ENCODE measurements at regions not wholly inside any gene's neighbourhood (a gene's known extent, or its start where the extent isn't known, plus 50 kb on each side); places are given as distances from the start of the nearest gene placed in this dataset.
"Not testable (repeated sequence)": the region's sequence is repeated elsewhere in the genome, so short reads cannot be mapped to it uniquely, and the experiment has no call there.

DNA sequence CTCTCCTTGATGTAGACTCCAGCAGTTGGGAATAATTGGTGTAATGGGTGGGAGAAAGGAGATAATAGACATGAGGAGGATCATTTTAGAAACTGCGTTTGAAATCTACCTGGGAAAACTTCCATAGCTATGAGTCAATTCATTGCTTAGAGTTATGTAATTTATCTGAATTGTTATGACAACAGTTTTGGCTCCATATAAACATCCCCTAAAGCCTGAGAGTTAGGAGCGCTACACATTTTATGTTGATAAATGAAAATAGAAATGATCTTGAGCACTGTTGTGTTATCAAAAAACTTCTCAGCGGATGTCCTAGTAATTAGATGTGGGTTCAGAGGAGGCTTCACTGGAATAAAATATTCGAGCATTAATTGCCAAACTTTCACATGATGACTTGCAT lies 573.4 kb downstream of the TSN start:
- ATAC-seq (no peak), DNase-seq (no peak)

DNA sequence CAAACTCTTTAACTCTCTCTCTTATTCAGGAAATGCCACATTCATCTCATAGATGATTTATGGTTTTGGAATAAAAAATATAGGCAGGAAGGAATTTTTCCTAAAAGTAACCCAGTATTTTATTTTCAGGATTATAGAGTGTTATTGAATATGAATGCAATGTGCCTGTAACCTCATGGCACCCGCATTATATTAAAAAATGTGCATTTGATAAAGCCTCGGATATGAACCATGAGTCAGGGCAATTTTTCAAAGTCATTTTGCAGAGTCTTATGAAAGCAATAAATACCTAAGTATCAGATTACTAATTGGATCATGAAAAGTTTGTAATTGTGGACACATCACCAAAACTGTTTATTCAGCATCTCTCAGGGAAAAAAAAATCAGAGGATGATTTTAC lies 573.8 kb downstream of the TSN start:
- DNase-seq = no peak
- ATAC-seq = no peak

DNA sequence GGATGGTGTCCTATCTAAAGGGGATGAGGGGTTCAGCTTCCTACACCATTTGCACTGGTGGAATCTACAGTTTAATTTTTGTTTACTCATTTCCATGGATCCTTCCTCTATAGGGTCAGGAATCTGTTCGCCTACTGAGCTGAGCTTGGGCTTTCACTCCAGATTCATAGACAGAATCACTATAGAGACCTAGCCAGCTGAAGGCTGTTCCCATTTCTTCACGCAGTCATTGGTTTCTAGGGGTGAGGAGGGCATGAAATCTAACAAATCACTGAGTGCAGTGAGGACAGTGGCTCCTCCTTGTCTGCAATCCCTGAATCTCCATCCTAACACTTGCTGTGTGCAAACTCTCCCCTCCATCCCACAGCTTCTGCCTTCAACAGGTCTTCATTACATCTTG lies 578.5 kb downstream of the TSN start:
- ATAC-seq (no peak), DNase-seq (no peak)

DNA sequence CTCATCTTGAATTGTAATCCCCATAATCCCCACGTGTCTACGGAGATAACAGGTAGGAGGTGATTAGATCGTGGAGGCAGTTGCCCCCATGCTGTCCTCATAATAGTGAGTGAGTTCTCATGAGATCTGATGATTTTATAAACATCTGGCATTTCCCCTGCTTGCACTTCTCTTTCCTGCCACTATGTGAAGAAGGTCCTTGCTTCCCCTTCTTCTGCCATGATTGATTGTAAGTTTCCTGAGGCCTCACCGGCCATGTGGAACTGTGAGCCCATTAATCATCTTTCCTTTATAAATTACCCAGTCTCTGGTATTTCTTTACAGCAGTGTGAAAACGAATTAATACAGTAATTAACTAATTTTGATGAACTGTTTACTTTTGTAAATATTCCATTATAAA lies 582.5 kb downstream of the TSN start:
- no peak for DNase-seq
- no peak for ATAC-seq

DNA sequence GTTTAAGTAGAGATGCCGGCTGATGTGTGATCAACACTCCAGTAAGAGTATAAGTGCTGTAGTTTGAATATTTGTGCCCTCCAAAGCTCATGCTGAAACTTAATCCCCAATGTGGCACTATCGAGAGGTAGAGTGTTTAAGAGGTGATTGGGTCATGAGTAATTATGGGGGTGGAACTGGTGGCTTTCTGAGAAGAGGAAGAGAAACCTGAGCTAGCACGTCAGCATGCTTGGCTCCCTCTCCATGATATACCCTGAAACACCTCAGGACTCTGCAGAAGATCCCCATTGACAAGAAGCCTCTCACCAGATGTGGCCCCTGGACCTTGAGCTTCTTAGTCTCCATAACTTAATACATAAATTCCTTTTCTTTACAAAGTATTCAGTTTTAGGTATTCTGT lies 584.8 kb downstream of the TSN start:
- ATAC-seq (no peak), DNase-seq (no peak)

- ATAC-seq = no peak
- DNase-seq = no peak
Measured at GRCh38 chr2:122341007-122341406, 585.6 kb downstream of the TSN start.

- DNase-seq, ATAC-seq: not testable (repeated sequence)
Measured at GRCh38 chr2:122352151-122352550, 596.7 kb downstream of the TSN start.

GRCh38 chr2:122357998-122358397 lies 602.5 kb downstream of the TSN start:
- ATAC-seq (no peak), DNase-seq (no peak)

DNA sequence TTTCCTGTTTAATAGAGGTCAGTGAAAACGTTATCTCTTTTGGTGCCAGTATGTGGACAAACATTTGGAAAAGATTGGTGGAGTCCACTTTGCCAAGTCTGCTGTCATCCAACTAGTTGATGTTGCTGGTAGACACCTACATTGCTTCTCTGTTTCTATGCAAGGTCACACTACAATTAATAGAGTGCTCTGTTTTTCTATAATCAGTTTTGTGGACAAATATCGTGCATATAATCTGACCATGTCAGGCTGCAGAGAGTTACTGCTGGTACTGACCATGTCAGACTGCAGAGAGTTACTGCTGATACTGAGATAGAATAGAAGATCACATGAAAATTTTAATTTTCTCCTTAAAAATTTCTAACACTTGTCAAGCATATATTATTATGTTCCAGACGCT lies 603.3 kb downstream of the TSN start:
- DNase-seq (no peak), ATAC-seq (no peak)

- DNase-seq (no peak), ATAC-seq (no peak)
Measured at GRCh38 chr2:122363885-122364284, 608.4 kb downstream of the TSN start.

DNA sequence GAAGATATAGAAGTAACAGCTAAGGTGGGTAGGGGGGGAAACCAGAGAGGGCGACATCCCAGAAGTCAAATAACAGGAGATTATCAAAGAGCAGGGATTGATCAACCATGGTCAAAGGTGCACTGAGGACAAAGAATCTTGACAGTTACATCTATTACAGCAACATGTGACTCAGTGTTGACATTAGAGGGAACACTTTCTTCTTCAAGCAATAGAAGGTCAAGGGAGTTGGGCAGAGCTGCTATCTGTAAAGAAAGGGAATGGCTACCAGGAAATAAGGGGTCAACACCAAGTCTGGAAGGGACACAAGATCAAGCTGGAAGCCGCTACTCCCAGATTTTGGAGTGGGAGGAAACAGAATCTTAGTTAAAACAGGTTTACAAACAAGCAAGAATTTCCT lies 611.0 kb downstream of the TSN start:
- DNase-seq = no peak
- no peak for ATAC-seq

DNA sequence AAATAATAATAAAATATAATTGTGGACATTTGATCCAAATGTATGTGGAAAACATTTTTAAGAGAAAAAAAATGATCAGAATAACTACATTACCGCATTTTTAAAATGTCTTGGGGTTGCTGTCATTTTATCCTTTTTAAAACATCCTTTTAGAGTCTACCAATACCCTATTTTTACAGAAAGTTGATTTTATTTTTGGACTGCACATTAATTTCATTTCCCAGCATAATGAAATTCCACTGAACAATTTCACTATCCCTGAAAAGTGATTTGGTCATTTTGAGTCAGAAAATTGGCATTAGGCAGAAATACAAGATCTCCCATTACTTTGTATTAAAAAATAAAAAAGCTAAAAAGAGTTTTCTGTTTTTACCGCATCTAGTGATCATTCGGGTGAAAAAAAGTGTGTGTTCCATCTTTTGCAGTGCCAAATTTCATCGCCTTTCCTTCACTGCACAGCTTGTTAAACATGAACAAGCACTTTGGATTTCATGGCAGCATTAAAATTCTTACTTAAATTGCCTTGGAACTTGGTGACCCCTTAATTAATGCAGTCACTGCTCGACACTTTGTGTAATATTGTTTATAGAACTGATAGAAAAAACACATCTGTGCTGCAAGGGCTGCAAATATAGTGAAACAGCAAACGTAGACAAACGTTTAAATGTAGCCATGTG lies 611.7 kb downstream of the TSN start:
- ATAC-seq = no peak
- no peak for DNase-seq

DNA sequence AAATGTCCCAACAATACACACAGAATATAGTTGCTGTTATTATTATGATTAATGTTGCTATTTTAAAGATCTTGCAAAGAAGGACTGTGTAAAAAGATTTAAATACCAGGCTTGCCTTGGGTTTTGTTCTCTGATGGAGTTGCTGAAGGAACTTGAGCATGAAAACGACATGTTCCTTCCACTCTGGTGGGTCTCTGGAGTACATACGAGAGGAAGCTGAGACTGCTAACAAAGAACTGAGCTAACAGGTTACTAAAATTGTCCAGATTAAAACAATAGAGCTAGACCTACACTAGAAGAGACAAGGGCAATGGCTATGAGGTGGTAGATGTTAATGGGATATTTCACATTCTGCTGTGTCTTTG lies 612.2 kb downstream of the TSN start:
- no peak for ATAC-seq
- DNase-seq = no peak

GRCh38 chr2:122368576-122369243 lies 613.3 kb downstream of the TSN start:
- no peak for ATAC-seq
- DNase-seq = no peak

GRCh38 chr2:122378521-122378920 lies 623.1 kb downstream of the TSN start:
- ATAC-seq (no peak), DNase-seq (no peak)

DNA sequence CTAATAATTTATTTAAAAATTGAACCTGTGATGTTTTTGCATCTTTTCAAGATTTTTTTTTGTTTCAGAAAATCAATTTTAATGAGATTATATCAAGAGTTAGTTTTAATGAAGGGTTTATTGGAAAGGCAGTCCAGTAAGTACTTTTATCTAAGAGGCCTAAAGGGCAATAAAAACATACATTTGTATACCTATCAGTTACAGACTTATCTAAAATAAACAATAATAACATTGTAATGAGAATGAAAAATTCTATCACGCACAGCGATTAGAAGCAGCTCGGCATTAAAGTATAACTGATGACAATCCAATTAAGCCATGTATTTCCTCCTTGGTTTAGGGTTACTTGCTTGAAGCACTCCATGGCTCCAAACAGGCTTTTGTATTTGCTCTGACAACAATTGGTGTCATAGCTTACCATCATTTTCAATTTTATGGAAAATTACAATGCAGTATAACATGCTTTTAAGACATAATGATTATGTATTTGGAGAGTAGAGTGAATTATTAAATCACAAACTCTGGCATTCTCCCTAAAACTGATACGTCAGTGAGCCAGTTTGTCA lies 629.4 kb downstream of the TSN start:
- ATAC-seq = no peak
- no peak for DNase-seq

DNA sequence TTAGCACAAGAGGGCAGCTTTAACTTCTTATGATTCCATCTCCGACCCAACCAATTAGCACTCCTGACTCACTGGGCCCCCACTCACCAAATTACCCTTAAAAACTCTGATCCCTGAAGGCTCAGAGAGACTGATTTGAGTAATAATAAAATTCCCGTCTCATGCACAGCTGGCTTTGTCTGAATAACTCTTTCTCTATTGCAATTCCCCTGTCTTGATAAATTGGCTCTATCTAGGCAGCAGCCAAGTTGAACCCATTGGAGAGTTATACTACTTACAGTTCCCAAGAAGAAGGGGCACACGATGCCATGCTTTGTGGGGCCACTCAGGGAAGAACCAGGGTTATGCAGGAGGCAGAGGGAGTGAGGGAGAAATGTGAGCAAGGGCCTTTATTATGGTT lies 632.8 kb downstream of the TSN start:
- DNase-seq (no peak), ATAC-seq (no peak)

DNA sequence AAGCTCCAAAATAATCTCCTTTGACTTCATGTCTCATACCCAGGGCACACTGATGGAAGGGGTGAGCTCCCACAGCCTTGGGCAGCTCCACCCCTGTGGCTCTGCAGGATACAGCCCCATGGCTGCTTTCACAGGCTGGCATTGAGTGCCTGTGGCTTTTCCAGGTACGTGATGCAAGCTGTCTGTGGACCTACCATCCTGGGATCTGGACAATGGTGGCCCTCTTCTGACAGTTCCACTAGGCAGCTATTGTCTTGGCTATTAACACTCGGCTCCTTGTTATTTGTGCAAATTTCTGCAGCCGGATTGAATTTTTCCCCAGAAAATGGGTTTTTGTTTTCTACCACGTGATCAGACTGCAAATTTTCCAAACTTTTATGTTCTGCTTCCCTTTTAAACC lies 634.2 kb downstream of the TSN start:
- DNase-seq = no peak
- ATAC-seq = no peak

- DNase-seq = no peak
- no peak for ATAC-seq
Measured at GRCh38 chr2:122390406-122390805, 635.0 kb downstream of the TSN start.

DNA sequence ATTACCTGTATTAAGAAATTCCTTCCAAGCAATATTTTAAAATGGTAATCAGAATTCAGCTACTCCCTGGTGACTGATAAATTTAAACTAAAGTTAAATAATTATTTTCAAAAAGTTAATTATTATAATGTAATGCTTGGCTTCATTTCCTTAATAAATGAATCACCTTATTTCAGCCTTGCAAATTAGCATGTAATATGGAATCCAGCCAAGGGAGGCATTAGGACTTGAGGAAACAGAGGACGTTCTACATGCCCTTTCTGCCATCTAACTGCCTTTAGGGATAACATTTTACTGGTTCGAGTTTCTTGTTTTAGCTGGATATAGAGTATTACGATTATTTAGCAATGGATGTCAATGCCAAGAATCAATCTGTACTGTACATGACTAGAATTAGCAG lies 636.3 kb downstream of the TSN start:
- no peak for DNase-seq
- no peak for ATAC-seq

GRCh38 chr2:122395687-122396086 lies 640.2 kb downstream of the TSN start:
- DNase-seq = no peak
- no peak for ATAC-seq

- ATAC-seq (no peak), DNase-seq (no peak)
Measured at GRCh38 chr2:122411231-122411630, 655.8 kb downstream of the TSN start.

DNA sequence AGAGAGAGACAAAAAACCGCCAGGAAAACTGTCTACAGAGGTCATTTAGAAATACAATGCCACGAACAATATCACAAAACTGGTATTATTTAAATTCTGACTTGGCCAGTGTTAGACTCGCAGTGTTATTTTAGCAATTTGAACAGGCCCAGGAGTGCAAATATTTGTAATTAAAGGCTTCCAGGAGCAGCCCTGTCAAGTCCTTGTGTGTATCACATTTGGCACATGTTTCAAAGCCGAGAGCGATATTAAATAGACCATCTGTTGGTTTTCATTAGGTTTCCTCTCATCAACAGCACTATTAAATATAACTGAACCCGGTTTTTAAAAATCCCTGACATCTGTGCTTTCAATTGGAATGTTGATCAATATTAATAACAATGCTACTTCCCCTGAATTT lies 656.9 kb downstream of the TSN start:
- no peak for DNase-seq
- ATAC-seq = no peak

- no peak for DNase-seq
- ATAC-seq = no peak
Measured at GRCh38 chr2:122414902-122415301, 659.5 kb downstream of the TSN start.

Measured in stimulated activated naive CD8-positive, alpha-beta T cell treated with anti-CD3 and anti-CD28 coated beads, Interleukin-15, Interleukin-2, amounts not matched to agents 100 U/mL and 50 U/mL, for 24 hours (primary cell).